HFFc6 (cell line): ENCODE measurements at regions not wholly inside any gene's neighbourhood (a gene's known extent, or its start where the extent isn't known, plus 50 kb on each side); places are given as distances from the start of the nearest gene placed in this dataset.

Experiments
- DNase-seq: peaks from one replicate; pipeline ENCODE4 v3.0.0-alpha.2; 2018
- H3K27ac Mint-ChIP-seq: 2 replicates; pipeline ENCODE4 v1.8.0; 2020; ENCODE audit warnings: mild to moderate bottlenecking, mixed read lengths
- H3K27me3 Mint-ChIP-seq: 2 replicates; pipeline ENCODE4 v1.8.0; 2021; ENCODE audit warnings: mild to moderate bottlenecking, moderate library complexity, mixed read lengths; ENCODE audit not compliant: insufficient read depth
- H3K36me3 Mint-ChIP-seq: 2 replicates; pipeline ENCODE4 v1.8.0; 2021; ENCODE audit warnings: low read depth, mixed read lengths
- H3K4me1 Mint-ChIP-seq: 2 replicates; pipeline ENCODE4 v1.8.0; 2020; ENCODE audit warnings: low read depth, mixed read lengths
- H3K4me3 Mint-ChIP-seq: 2 replicates; pipeline ENCODE4 v1.8.0; 2020; ENCODE audit warnings: mild to moderate bottlenecking, moderate library complexity, mixed read lengths
- H3K9me3 Mint-ChIP-seq: 2 replicates; pipeline ENCODE4 v1.8.0; 2020; ENCODE audit warnings: mild to moderate bottlenecking, mixed read lengths
- CTCF ChIP-seq: fragments of 200-600 bp; sonication (generic); IDR thresholded peaks from 2 replicates; pipeline ENCODE4 v1.5.0; 2021; ENCODE audit warnings: antibody characterized with exemption, mild to moderate bottlenecking

DNA sequence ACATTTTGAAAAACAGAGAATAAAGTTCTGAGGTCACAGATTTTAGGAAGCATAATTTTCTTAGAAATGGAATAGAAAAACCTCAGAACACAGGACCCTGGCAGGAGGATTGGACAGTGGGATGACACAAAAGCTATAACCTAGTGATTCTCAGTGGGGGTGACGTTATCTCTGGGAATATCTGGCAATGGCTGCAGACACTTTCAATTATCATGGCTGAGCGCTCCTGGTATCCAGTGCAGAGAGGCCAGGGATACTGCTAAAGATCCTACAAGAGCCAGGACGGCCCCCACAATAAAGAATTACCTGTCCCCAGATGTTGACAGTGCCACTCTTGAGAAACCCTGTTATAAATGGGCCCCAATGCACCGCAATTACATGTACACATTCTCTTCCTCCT is 117.2 kb upstream of the SPRED2 start:
- Mint-ChIP-seq H3K9me3 (no peaks in the 10 kb centered on the region), H3K36me3 (no peaks in the 10 kb centered on the region), H3K4me1 (peaks cover 52% of the 10 kb centered on the region), H3K27me3 (peaks cover 2% of the 10 kb centered on the region), H3K4me3 (no peak overlapping the region), H3K27ac (no peak overlapping the region)
- no peak for DNase-seq
- TF ChIP-seq CTCF: no peak

DNA sequence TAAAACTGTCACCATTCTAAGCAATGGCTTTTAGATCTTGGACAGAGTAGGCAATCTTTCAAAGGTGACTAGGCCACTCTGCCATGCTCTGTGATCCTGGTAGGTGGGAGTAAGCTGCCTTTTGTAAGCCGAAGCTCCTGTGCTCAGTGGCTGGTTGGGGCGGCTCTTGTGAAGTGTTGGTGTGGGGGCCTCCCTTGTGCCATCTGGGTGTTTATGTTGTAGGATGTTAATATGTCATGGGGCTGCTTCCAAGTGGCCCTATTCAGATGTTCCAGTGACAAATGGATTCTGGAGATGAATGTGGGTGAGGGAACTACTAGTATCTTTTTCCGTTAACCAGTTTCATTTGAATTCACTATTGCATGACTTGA is 116.8 kb upstream of the SPRED2 start:
- Mint-ChIP-seq H3K4me3 (no peak overlapping the region), H3K27ac (no peak overlapping the region), H3K4me1 (peaks cover 48% of the 10 kb centered on the region)

GRCh38 chr2:65548576-65549256 is 116.3 kb upstream of the SPRED2 start:
- no peak for DNase-seq
- Mint-ChIP-seq H3K27ac (no peak overlapping the region), H3K9me3 (no peaks in the 10 kb centered on the region), H3K4me1 (peaks cover 48% of the 10 kb centered on the region), H3K36me3 (no peaks in the 10 kb centered on the region), H3K4me3 (no peak overlapping the region), H3K27me3 (no peaks in the 10 kb centered on the region)
- no peak for TF ChIP-seq CTCF

More for the DNA sequence above, 116.8 kb upstream of the SPRED2 start:
- no peak for TF ChIP-seq CTCF
- no peaks in the 10 kb centered on the region for H3K36me3 Mint-ChIP-seq
- H3K27me3 Mint-ChIP-seq: peaks cover 2% of the 10 kb centered on the region; the same call in 1 of the 2 replicates
- no peaks in the 10 kb centered on the region for H3K9me3 Mint-ChIP-seq
- DNase-seq: no peak

DNA sequence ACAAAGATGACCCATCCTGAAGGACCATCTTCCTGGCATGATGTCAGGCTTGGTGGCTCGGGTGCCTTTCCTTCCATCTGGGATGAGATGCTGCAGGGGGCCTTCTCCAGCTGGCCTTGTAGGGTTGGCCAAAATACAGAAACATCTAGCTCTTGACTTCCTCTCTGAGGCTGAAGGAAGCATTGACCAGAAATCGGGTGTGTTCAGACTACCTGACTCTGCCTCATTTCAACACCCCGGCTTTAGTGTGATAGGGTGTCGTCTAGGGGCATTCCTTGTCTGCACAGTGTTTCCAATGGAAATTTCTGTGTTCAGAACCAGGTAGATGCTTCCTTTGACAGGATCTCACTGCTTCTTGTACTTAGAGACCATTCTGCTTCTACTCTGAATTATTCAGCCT is 115.7 kb upstream of the SPRED2 start:
- no peak for DNase-seq
- peaks cover 42% of the 10 kb centered on the region for H3K4me1 Mint-ChIP-seq
- TF ChIP-seq CTCF: no peak
- no peak overlapping the region for H3K27ac Mint-ChIP-seq
- H3K9me3 Mint-ChIP-seq: no peaks in the 10 kb centered on the region
- H3K27me3 Mint-ChIP-seq: peaks cover 1% of the 10 kb centered on the region; the same call in 1 of the 2 replicates
- H3K36me3 Mint-ChIP-seq: no peaks in the 10 kb centered on the region
- H3K4me3 Mint-ChIP-seq: no peak overlapping the region

DNA sequence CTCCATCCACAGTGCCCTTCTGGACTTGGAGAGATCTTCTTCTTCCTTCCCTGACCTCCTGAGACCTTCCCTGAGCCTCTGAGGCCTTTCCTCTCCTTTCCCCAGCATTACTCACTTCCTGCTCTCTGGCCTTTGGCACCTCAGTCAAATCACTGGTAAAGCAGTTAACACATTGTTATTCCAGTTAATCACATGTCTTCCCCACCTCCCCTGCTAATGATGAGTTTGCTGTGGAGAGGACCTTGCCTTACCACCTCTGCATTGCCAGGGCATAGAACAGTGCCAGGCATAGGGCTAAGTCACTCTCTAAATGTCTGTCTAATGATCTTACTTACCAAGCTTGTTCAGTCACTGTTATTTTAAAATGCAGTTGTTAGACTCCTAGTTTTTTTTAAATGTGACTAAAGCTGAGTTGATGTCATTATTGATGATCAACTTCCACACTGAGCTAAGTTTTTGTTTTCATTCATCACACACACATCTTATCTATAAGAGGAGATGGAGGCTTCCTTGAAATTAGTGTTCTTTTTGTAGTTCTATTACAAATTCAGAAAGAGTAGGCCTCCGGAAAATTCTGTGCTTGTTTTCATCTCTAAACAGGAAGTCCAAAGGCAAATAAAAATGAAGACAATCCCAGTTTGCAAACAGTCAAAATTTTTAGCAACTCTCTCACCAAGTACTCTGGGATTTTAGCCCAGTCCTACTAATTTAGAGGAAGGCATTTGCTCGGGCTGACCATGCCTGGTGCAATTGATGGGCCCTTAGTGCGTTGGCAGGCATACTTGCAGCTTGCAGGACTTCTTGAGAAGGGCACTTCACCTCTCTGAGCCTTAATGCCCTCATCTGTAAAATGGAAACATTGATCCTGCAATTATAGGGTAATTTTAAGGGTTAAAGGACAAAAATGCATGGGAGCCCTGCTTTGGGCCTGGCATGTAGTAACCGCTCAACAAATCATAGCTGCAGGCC is 113.7 kb upstream of the SPRED2 start:
- no peak for TF ChIP-seq CTCF
- no peaks in the 10 kb centered on the region for H3K9me3 Mint-ChIP-seq
- no peak overlapping the region for H3K4me3 Mint-ChIP-seq
- H3K27ac Mint-ChIP-seq: peak overlapping the region; percentile 62
- H3K27me3 Mint-ChIP-seq: peaks cover 3% of the 10 kb centered on the region; the same call in 1 of the 2 replicates
- DNase-seq: peak; percentile 7
- peaks cover 42% of the 10 kb centered on the region for H3K4me1 Mint-ChIP-seq
- H3K36me3 Mint-ChIP-seq: no peaks in the 10 kb centered on the region
